GM23248 (cell line): ENCODE measurements at regions not wholly inside any gene's neighbourhood (a gene's known extent, or its start where the extent isn't known, plus 50 kb on each side); places are given as distances from the start of the nearest gene placed in this dataset.

Source experiments
- EZH2 ChIP-seq: fragments of 200-600 bp; sonication (generic); IDR thresholded peaks from 2 replicates; pipeline ENCODE4 v1.6.1; 2018; ENCODE audit warnings: antibody characterized with exemption, mild to moderate bottlenecking; ENCODE audit not compliant: insufficient read depth, poor library complexity, severe bottlenecking
- EZH2phosphoT487 ChIP-seq: fragments of 200-600 bp; sonication (generic); IDR thresholded peaks from 2 replicates; pipeline ENCODE4 v1.6.1; 2018; ENCODE audit warnings: antibody characterized with exemption, moderate library complexity, mild to moderate bottlenecking, low read depth; ENCODE audit not compliant: insufficient read depth

DNA sequence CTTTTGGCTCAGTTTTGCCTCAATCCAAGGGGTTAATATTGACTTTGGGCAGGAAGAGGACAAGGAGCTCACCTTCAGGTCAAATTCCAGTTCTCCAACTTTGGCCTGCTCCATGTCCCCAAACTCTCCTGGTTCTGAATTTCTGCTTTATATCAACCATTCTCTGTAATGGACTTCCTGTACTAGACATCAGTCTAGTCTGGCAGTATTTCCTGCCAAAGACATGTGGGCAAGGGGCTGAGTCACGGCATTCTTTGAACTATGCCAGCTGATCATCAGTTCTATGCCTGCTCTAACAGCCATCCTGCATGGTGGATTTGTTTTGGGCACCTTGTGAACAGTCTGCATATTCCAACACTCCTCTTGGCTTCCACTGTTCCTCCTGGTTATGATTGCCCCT lies 199.4 kb downstream of the ZEB2 start:
- TF ChIP-seq EZH2 (no peak), EZH2phosphoT487 (no peak)
